C4-2B (cell line): ENCODE measurements at regions not wholly inside any gene's neighbourhood (a gene's known extent, or its start where the extent isn't known, plus 50 kb on each side); places are given as distances from the start of the nearest gene placed in this dataset.

ENCODE experiments used
- CTCF ChIP-seq: fragments of 450-650 bp; conservative IDR thresholded peaks from 2 replicates; pipeline ENCODE4 v1.5.1; 2017; ENCODE audit warnings: mild to moderate bottlenecking
- ZFX ChIP-seq: fragments of 450-650 bp; IDR thresholded peaks from 2 replicates; pipeline ENCODE4 v1.6.1; 2017

GRCh38 chr16:66052745-66053144 lies 313.7 kb upstream of the CDH5 start:
- no peak for TF ChIP-seq CTCF
- no peak for TF ChIP-seq ZFX
